Fibroblast of lung (primary cell): ENCODE measurements at regions not wholly inside any gene's neighbourhood (a gene's known extent, or its start where the extent isn't known, plus 50 kb on each side); places are given as distances from the start of the nearest gene placed in this dataset.

Experiments used
- DNase-seq, 2 donors: peaks; one replicate each; pipeline versions ENCODE4 v3.0.0 to v3.0.0-alpha.2; 2010; ENCODE audit warnings: low read depth in 2 of 2
- H2AFZ ChIP-seq: 2 replicates; pipeline ENCODE4 v1.5.1; 2012; ENCODE audit warnings: low read length, control low read depth, inconsistent platforms
- H3K27ac ChIP-seq: 2 replicates; pipeline ENCODE4 v1.5.1; 2011; ENCODE audit warnings: low read length, control low read depth; ENCODE audit not compliant: insufficient read depth
- H3K27me3 ChIP-seq: 2 replicates; pipeline ENCODE4 v1.5.1; 2011; ENCODE audit warnings: mild to moderate bottlenecking, low read length; ENCODE audit not compliant: control insufficient read depth, insufficient read depth
- H3K36me3 ChIP-seq: 2 replicates; pipeline ENCODE4 v1.5.1; 2011; ENCODE audit warnings: low read length; ENCODE audit not compliant: control insufficient read depth, insufficient read depth
- H3K4me1 ChIP-seq: 2 replicates; pipeline ENCODE4 v1.5.1; 2011; ENCODE audit warnings: low read length; ENCODE audit not compliant: control insufficient read depth, insufficient read depth; ENCODE audit errors: extremely low read depth
- H3K4me2 ChIP-seq: 2 replicates; pipeline ENCODE4 v1.5.1; 2011; ENCODE audit warnings: low read length, control low read depth; ENCODE audit not compliant: insufficient read depth; ENCODE audit errors: extremely low read depth
- H3K4me3 ChIP-seq, 4 experiments: fragments of 200-600 bp in 1 of 4; sonication (generic) in 1 of 4; replicated peaks in 1 of 4; 2 replicates each; pipeline ENCODE4 v1.5.1; 2011 to 2016; ENCODE audit warnings: low read length in 4 of 4, low read depth in 3 of 4, mild to moderate bottlenecking in 3 of 4, control low read depth in 2 of 4, inconsistent platforms in 1 of 4, mixed read lengths in 1 of 4; ENCODE audit not compliant: insufficient read depth in 1 of 4; ENCODE audit errors: control extremely low read depth in 1 of 4
- H3K79me2 ChIP-seq: 2 replicates; pipeline ENCODE4 v1.5.1; 2012; ENCODE audit warnings: mild to moderate bottlenecking, low read length, inconsistent platforms; ENCODE audit not compliant: control insufficient read depth, insufficient read depth
- H3K9ac ChIP-seq: 2 replicates; pipeline ENCODE4 v1.5.1; 2011; ENCODE audit warnings: mild to moderate bottlenecking, low read length, control low read depth; ENCODE audit not compliant: insufficient read depth
- H3K9me3 ChIP-seq: 2 replicates; pipeline ENCODE4 v1.5.1; 2012; ENCODE audit warnings: low read depth, low read length; ENCODE audit not compliant: control insufficient read depth, insufficient read depth
- H4K20me1 ChIP-seq: 2 replicates; pipeline ENCODE4 v1.5.1; 2011; ENCODE audit warnings: low read length; ENCODE audit not compliant: control insufficient read depth, insufficient read depth; ENCODE audit errors: extremely low read depth
- CTCF ChIP-seq, 2 donors: IDR thresholded peaks in 1 of 2; conservative IDR thresholded peaks in 1 of 2; 1 replicate in 1 of 2; 2 replicates in 1 of 2; pipeline ENCODE4 v1.5.1; 2011 to 2012; ENCODE audit warnings: low read length in 2 of 2, control low read depth in 1 of 2, inconsistent platforms in 1 of 2, low read depth in 1 of 2, mild to moderate bottlenecking in 1 of 2
- EZH2 ChIP-seq: IDR thresholded peaks from 2 replicates; pipeline ENCODE4 v1.5.1; 2012; ENCODE audit warnings: low read length, control low read depth, mild to moderate bottlenecking; ENCODE audit errors: missing control alignments

- no peak for DNase-seq
- Histone ChIP-seq H3K4me2 (no peak overlapping the region), H4K20me1 (no peaks in the 10 kb centered on the region), H2AFZ (no peak overlapping the region), H3K9ac (no peak overlapping the region), H3K36me3 (no peaks in the 10 kb centered on the region), H3K27ac (no peak overlapping the region), H3K4me1 (no peaks in the 10 kb centered on the region), H3K4me3 (no peak overlapping the region), H3K79me2 (no peaks in the 10 kb centered on the region), H3K27me3 (no peaks in the 10 kb centered on the region), H3K9me3 (no peaks in the 10 kb centered on the region)
- TF ChIP-seq CTCF (conservative IDR thresholded peaks at IDR 0.05 in 1 of 2, IDR thresholded peaks at IDR 0.05 in 1 of 2; ENCODE audit: low read depth in 1 of 2, low read length in 2 of 2) (no peak), EZH2 (no peak)
Measured at GRCh38 chr1:170284951-170285350, 139.2 kb downstream of the NTMT2 start.

- Histone ChIP-seq H3K4me2 (no peak overlapping the region), H3K79me2 (no peaks in the 10 kb centered on the region), H2AFZ (no peak overlapping the region), H3K9me3 (no peaks in the 10 kb centered on the region), H3K27me3 (no peaks in the 10 kb centered on the region), H4K20me1 (no peaks in the 10 kb centered on the region), H3K36me3 (no peaks in the 10 kb centered on the region), H3K4me3 (no peak overlapping the region), H3K27ac (no peak overlapping the region), H3K9ac (no peak overlapping the region), H3K4me1 (no peaks in the 10 kb centered on the region)
- TF ChIP-seq EZH2 (no peak), CTCF (conservative IDR thresholded peaks at IDR 0.05 in 1 of 2, IDR thresholded peaks at IDR 0.05 in 1 of 2; ENCODE audit: low read depth in 1 of 2, low read length in 2 of 2) (no peak)
- DNase-seq: no peak
Measured at GRCh38 chr1:170288155-170288554, 142.4 kb downstream of the NTMT2 start.

- Histone ChIP-seq H3K9ac (no peak overlapping the region), H4K20me1 (no peaks in the 10 kb centered on the region), H3K4me2 (no peak overlapping the region), H3K79me2 (no peaks in the 10 kb centered on the region), H3K4me1 (no peaks in the 10 kb centered on the region), H3K27ac (no peak overlapping the region), H3K27me3 (no peaks in the 10 kb centered on the region), H3K36me3 (no peaks in the 10 kb centered on the region), H3K4me3 (no peak overlapping the region), H3K9me3 (no peaks in the 10 kb centered on the region), H2AFZ (no peak overlapping the region)
- DNase-seq: peak in 1 of 2 donors; percentile 39
- no peak for TF ChIP-seq CTCF (conservative IDR thresholded peaks at IDR 0.05 in 1 of 2, IDR thresholded peaks at IDR 0.05 in 1 of 2; ENCODE audit: low read depth in 1 of 2, low read length in 2 of 2)
- TF ChIP-seq EZH2: no peak
Measured at GRCh38 chr1:170290276-170290675, 144.5 kb downstream of the NTMT2 start.
